GM12878 (cell line): ENCODE measurements at regions not wholly inside any gene's neighbourhood (a gene's known extent, or its start where the extent isn't known, plus 50 kb on each side); places are given as distances from the start of the nearest gene placed in this dataset.

ENCODE experiments used
- CHD4 ChIP-seq: fragments of 200-600 bp; sonication (generic); IDR thresholded peaks from 2 replicates; pipeline ENCODE4 v1.6.1; 2016; ENCODE audit warnings: mild to moderate bottlenecking
- HDGF ChIP-seq: fragments of 450-650 bp; IDR thresholded peaks from 2 replicates; pipeline ENCODE4 v1.6.1; 2016; ENCODE audit warnings: antibody characterized with exemption
- MEF2B ChIP-seq: fragments of 450-650 bp; IDR thresholded peaks from 2 replicates; pipeline ENCODE4 v1.6.1; 2018; ENCODE audit warnings: mild to moderate bottlenecking, moderate library complexity; ENCODE audit not compliant: partially characterized antibody, poor library complexity, severe bottlenecking
- TF ChIP-seq, protein P1 (sequence below): IDR thresholded peaks from 2 replicates; pipeline ENCODE4 v1.6.1; 2012; ENCODE audit warnings: improper control_type of control experiment, low read depth, low read length; ENCODE audit not compliant: insufficient replicate concordance
- TF ChIP-seq, protein P2 (sequence below): IDR thresholded peaks from 2 replicates; pipeline ENCODE4 v1.6.1; 2011; ENCODE audit warnings: borderline replicate concordance, low read depth, mild to moderate bottlenecking, moderate library complexity, low read length; ENCODE audit not compliant: insufficient read depth, poor library complexity, severe bottlenecking

DNA sequence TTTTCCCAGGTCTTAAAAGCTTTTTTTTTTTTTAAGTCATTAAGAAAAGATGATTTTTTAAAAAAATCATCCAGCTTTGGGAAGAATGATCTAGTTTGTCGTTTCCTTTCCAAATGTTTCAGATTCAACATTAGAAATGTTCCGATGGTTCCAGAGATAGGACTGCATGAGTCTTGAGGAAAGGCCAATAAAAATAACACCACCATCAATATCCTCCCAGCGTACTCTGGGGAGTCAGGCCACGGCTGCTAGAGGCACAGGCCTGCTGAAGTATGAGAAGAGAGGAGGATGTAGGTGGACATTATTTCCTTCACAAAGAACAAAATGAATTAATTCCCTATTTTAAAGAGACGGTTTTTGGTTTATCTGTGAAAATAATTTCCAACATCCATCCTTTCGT is 60.0 kb upstream of the SHISA2 start (continued):
- TF ChIP-seq, protein P1, sequence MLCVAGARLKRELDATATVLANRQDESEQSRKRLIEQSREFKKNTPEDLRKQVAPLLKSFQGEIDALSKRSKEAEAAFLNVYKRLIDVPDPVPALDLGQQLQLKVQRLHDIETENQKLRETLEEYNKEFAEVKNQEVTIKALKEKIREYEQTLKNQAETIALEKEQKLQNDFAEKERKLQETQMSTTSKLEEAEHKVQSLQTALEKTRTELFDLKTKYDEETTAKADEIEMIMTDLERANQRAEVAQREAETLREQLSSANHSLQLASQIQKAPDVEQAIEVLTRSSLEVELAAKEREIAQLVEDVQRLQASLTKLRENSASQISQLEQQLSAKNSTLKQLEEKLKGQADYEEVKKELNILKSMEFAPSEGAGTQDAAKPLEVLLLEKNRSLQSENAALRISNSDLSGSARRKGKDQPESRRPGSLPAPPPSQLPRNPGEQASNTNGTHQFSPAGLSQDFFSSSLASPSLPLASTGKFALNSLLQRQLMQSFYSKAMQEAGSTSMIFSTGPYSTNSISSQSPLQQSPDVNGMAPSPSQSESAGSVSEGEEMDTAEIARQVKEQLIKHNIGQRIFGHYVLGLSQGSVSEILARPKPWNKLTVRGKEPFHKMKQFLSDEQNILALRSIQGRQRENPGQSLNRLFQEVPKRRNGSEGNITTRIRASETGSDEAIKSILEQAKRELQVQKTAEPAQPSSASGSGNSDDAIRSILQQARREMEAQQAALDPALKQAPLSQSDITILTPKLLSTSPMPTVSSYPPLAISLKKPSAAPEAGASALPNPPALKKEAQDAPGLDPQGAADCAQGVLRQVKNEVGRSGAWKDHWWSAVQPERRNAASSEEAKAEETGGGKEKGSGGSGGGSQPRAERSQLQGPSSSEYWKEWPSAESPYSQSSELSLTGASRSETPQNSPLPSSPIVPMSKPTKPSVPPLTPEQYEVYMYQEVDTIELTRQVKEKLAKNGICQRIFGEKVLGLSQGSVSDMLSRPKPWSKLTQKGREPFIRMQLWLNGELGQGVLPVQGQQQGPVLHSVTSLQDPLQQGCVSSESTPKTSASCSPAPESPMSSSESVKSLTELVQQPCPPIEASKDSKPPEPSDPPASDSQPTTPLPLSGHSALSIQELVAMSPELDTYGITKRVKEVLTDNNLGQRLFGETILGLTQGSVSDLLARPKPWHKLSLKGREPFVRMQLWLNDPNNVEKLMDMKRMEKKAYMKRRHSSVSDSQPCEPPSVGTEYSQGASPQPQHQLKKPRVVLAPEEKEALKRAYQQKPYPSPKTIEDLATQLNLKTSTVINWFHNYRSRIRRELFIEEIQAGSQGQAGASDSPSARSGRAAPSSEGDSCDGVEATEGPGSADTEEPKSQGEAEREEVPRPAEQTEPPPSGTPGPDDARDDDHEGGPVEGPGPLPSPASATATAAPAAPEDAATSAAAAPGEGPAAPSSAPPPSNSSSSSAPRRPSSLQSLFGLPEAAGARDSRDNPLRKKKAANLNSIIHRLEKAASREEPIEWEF = no peak
- TF ChIP-seq MEF2B (no peak), CHD4 (no peak), HDGF (no peak)
- TF ChIP-seq, protein P2, sequence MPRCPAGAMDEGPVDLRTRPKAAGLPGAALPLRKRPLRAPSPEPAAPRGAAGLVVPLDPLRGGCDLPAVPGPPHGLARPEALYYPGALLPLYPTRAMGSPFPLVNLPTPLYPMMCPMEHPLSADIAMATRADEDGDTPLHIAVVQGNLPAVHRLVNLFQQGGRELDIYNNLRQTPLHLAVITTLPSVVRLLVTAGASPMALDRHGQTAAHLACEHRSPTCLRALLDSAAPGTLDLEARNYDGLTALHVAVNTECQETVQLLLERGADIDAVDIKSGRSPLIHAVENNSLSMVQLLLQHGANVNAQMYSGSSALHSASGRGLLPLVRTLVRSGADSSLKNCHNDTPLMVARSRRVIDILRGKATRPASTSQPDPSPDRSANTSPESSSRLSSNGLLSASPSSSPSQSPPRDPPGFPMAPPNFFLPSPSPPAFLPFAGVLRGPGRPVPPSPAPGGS = no peak
